ENCODE measurements at regions not wholly inside any gene's neighbourhood (a gene's known extent, or its start where the extent isn't known, plus 50 kb on each side); places are given as distances from the start of the nearest gene placed in this dataset.

DNA sequence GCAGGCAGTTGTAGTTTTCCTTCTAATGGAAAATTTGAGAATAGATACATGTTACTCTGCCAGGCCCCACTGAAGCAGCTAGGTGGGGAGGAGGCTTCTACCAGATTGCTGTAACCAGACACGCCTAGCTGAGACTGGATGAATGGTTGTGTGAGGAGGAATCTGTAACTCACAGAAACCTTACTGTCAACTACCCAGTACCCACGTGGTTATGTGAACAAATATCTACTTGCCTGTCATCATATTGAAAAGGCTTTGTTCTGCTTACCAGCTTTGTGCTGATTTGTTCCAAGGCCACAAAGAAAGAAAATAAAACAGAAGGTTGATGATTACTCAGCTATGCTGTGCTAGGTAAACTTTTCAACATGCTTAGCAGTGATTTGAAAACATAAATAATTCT lies 167.2 kb downstream of the CAPZA3 start:
- no peak for DNase-seq

DNA sequence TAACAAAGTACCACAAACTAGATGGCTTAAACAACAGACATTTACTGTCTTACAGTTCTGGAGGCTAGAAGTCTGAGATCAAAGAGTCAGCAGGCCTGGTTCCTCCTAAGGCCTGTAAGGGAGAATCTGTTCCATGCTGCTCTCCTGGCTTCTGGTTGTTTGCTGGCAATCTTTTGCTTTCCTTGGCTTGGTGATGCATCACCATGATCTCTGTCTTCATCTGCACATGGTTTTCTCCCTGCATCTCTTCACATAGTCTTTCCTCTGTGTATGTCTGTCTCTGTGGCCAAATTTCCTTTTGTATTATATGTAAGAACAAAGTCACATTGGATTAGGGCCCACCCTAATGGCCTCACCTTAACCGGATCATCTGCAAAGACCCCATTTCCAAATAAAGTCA lies 168.5 kb downstream of the CAPZA3 start:
- DNase-seq: no peak

DNA sequence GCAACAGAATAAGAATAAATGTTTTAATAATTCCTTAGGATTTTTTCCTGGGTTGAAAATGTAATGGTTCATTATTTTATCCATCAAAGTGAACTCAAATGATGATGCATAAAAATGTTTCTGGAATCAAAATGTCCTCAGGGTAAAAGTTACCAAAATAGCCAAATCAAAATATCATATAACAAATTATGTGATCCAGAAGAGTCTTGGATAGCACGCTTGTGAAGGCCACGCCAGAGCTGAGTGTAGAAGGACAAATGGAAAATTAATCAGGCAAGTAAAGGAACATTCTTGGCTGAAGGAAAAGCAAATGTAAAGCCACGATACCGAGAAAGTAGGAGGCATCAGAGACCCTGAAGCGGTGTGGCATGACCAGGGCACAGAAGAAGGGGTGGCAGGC lies 169.2 kb downstream of the CAPZA3 start:
- no peak for DNase-seq

DNA sequence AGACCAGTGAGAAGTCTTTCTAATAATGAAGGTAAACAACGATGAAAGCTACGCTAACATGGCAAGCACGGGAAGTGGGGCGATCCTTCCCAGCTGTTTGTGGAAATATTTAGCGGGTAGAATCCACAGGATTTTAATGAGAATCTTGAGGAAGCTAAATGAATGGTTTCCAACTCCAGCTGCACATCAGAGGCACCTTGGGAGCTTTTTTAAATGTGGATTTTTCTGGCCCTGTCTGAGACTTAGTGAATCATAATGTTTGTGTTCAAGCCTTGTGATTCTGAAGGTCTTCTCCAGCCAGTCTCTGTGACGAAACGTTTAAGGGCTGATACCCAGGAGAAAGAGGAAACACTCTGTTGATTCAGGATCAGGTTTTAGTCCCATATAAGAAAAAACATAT lies 169.8 kb downstream of the CAPZA3 start:
- no peak for DNase-seq

DNA sequence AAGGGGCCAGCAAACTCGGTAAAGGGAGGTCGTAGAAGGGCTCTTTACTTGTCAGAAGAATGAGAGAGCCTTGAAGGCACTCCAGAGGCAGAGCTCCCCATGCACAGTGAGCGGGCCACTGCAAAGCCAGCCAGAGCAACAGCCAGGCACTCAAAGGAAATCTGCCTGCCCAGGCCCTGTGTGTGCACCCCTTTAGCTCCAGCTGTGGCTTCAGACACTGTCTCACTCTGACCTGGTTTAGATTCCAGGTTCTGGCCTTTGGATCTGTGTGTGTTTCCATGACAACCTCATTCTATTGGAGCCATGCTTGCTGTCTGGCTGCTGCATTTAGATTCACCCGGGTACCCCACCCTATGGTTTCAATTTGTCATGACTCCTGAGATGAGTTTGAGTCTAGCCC lies 170.3 kb downstream of the CAPZA3 start:
- DNase-seq: no peak

DNA sequence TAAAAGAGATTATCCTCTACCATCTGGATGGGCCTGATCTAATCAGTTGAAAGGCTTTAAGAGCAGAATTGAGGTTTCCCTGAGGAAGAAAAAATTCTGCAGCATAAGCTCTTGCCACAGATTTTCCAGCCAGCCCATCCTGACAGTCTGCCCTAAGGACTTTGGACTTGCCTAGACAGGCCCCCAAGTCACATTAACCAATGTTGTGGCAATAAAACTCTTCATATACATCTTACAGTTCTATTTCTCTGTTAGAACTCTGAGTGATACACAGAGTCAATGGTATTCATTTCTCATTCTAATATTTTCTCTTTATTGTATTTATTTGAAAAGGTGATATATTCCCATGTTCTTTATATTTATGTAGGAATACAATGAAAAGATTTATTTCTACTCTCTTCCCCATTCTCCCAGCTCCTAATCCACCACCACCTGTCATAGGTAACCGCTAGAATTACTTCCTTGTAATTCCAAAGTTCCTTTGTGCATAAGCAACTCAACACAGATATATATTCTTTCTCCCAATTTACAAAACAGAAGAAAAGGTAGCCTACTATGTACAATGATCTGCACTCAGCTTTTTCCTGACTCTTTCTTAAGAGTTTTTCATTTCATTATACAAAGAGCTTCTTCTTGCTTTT lies 182.1 kb downstream of the CAPZA3 start:
- no peak for DNase-seq

DNA sequence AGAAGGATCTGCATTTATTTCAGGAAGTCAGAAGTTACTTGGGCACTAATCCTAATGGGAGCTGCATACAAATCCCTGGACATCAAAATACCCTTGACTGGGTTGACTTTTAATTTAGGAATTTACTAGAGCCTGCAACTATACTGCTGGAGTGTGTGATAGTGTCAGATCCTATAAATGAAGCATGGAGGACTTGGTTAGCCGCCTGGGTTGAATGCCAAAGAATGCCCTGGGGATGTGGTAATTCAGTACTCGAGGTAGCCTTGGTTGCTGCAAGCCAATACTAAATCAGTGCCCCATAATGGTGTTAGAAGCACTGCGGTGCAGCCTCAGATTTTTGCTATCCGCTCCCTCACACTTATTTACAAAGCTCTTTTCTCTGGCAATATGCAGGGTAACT lies 184.9 kb downstream of the CAPZA3 start:
- no peak for DNase-seq

DNA sequence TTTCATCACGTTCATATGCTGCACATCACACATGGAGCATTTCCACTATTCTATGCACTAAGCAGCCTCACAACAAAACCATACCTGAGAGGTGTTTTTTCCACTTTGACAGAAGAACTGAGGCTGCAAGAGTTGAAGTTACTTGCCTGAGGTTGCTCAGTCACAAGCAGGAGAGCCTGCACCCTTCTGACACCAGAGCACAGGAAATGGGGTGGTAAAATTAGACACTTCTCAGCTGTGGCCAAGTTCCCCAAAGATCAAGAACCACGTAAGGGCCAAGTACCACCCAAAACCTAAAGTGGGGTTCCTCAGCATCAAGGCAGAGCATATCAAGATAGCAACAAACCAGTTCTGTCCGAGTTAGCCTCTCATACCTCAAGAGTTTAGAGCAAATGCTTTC lies 185.8 kb downstream of the CAPZA3 start:
- DNase-seq: no peak

DNA sequence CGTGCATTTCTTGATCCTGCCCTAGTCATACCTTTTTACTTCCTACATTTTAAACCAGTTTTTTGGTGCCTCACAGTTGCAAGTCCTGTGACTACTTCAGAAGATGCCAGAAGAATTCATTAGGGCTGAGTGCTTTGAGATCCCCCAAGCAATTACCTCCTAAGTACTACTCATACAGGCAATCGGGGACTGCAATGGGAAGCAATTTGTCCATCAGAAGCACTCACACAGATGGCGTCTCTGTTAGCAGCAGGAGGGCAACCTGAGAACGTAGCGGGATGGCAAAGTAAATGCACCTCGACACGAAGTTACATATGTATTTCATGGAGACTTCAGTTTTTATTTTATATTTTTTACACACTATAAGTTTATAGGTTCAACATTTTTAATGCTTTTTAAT lies 188.3 kb downstream of the CAPZA3 start:
- no peak for DNase-seq

DNA sequence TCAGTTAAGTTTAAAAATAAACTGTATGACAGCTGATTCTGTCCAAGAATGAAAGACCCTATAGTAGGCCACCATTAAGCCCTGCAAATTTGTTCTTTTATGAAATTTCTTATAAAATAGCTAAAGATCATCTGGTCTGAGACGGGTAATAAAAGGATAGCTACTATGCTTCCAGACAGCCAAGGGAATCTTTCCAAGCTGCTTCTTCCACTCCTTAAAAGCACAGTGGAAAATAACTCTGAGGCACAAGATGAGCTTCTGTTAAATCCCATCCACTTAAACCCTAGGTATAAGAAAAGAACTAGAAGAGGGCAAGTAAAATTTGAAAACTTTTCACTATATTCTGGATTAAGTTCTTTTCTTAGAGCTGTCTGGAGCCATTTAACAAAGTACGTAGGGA lies 194.3 kb downstream of the CAPZA3 start:
- no peak for DNase-seq

DNA sequence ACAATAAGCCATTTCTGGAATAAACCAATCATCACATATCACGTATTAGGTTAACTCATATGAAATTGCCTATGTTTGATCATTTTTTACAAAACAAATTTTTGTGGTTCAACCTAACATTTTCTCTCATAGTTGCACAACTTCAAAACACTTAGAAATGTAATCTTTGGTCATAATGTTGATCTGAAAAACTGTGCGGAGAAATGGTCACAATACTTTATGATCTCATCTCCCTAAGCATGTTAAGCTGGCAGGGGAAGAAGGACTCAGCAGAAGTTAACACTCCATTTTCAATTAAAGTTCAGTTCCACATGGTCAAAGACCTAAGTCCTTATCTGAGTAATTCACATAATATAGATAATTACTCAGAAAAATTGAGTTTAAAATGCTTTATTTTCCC lies 194.8 kb downstream of the CAPZA3 start:
- DNase-seq: no peak

DNA sequence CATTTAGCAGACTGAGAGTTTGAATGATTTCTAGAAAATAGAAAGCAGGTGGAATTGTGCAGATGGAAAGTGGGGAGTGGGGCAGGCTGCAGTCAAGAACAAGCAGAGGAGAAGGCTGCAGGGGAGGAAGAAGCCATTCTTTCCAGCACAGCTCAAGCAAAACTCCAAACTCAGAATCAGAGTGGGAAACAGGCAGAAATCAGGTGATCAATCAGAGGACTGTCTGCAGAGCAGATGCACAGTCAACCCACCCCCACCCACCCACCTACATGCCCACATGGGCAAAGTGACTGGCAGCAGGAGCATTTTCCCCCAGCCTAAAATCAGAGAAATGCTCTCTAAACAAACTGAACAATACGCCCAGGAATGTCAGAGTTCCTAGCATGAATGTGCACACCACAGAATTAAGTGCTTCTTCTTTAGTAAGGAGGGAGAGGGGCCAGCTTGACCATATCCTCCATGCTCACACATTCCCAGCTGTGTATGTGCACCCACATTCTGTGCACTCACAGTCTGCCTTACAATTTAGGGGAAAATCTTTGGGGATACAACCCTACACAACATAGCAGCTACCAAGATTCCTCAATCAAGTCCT lies 194.1 kb upstream of the PLEKHA5 start:
- no peak for DNase-seq

DNA sequence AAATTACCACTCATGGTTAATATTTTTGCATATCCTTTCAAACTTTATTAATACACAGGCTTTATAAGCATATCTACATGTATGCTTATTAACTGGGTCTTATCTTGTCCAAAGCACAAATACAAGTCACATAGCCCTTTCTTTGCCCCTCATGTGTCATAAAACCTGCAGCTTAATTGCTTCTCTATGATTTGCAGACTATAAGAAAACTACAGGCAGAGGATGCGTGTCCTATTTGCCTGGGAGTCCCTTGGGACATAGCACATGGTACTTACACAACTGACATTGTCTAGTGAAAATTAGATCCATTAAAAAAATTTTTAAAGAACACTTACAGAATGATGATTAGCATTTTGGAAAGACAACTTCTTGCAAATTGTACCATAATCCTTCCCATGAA lies 190.5 kb upstream of the PLEKHA5 start:
- no peak for DNase-seq

DNA sequence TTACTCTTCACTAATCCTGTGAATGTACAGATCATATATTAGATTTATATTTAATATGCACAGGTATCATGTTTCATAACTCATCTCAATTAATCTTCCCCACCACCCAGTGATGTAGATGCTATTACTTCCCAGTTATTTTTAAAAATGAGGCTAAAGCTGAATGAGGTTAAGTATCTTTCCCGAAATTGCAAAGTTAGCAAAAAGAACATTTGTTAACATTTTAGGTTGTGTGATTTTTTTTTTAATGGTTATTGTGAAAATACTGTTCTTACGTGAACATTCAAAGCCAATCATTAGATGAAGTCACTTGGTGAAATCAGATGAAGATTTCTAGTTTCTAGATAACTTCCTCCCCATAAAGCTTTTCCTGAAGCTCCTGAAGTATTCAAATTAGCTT lies 186.9 kb upstream of the PLEKHA5 start:
- DNase-seq: no peak

DNA sequence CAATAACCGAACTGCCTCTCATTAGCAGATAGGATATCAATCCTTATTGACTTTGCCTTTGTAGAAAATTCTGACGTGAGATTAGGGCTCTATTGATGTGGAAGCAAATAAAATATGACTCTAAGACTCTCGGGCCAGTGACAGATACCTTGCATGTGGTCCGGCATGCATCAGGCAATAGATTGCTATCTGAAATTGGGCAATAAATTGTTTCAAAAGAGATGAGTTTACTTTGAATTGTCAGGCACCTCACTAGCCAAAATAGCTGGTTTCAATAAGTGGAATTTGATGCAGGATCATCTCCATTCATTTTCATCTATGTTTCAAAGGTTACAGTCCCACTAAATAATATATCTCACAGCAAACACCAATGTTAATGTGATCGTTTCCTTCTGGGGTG lies 186.3 kb upstream of the PLEKHA5 start:
- DNase-seq: no peak

DNA sequence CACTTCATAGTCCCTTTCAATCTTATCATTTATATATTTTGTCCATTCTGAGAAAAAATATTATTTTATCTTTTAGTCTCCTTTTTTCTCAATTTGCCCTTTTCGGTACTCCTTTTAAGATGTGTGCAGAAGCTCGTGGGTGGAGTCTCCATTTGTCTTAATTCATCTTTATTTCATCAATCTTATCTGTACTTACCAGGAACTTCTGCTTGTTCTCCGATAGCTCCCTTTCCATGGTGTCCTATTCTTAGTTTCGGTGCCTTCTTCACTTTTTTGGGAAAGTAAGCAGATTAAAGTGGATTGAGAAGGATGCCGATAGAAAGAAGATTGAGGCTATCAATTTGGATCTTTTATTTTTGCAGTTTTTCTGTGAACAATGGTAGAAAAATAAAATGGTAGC lies 183.4 kb upstream of the PLEKHA5 start:
- no peak for DNase-seq

DNA sequence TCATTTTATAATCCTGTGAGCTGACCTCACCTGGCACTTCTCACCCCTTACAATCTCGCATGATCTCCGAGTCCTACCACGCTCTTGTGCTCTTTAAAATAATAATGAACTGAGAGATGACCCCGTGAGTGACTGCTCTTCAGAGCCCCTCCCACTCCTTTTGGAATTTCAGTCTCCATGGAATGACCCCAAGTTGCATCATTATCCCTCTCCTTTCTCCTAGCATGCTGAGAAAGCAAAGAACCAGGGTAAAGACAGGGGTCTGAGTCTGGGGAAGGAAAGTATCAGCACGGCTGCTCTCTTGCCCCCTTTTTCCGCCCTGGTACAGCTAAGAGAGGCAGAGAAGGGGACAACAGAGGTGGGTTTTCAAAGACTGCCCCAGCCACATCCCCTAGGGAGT lies 178.3 kb upstream of the PLEKHA5 start:
- DNase-seq: no peak

DNA sequence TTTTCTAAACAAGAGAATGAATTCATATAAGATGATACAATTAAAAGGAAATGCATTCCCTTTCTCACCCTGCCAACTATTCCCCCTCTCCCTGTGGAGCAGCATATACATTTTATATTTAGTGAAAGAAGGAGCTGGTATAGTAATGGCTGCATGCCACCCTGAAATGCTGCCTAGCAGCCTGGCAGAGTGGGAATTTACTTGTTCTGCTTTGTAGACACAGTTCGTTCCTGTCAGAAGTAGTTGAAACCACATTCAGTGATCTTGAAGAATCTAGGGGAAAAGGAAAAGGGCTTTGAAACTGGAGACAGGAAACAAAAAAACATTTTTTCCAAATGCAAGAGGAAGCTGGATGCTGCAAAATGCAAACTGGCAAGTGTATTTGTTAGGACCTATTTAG lies 176.0 kb upstream of the PLEKHA5 start:
- no peak for DNase-seq

DNA sequence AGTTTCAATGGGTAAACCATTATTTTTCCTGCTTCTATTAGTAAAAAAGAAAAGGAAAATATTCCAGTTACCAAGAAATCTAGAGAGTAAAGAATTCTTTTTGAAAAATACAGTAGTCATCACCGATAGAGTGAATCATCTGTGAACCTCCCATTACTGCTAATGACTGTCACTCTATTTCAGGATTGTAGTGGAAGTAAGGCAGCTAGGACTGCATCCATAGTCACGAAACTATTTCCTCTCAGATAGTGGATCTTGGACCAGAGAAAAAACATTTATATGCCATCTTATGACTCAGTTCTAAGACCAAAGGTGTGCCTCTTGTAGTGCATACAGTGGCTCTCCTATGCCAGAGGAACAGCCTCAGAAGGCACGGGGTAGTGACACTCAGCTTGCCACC lies 173.9 kb upstream of the PLEKHA5 start:
- no peak for DNase-seq

DNA sequence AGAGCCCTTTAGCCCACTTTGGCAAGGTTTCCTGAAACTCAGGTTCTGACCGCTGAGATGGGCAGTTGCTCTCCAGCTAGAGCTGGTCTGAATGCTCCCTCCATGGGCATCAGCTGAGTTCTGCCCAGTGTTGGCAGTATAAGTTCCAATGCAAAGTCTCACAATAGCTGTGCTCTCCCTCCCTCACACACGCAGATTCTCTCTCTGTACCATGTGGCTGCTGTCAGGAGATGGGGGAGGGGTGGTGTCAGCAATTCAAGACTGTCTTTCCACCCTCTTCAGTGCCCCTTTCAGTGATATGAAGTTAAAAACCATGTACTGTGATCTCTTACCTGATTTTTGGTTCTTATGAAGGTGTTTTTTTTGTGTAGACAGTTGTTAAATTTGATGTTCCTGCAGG lies 164.3 kb upstream of the PLEKHA5 start:
- no peak for DNase-seq

DNA sequence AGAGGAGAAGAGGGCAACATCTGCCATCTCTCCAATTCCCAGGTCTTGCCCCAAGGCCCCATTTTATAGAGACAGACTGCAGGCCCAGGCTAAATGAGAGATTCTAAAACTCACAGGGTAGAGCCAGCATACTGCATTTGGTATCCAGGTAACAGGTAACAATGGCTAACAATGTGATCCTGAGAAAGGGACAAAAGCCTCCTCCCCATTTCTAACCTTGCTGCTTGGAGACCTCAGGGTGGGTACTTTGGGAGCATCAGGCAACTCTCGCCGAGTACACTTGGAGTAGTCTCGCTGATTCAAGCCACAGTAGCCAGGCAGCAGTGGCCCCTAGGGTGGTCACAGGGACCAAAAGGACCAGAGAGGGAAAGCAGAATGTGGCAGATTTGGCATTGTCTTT lies 162.6 kb upstream of the PLEKHA5 start:
- no peak for DNase-seq

DNA sequence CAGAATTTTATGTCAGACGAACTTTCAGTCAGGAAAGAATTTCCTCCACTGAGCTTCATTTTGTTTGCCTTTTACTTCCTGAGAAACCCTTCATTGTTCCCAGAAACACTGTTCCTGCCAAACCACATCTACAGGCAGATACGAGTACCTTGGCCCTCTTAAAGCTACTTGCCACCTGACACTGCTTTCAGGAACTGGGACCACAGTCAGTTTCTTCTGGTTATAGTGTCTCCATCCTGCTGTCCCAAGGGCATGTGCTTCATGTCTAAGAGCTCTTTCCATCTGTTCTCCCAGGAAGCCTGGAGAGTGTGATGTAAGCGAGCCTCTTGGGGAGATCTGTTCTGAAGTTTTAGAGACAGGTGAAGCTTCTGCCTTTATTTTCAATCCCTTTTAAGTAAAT lies 161.7 kb upstream of the PLEKHA5 start:
- DNase-seq: no peak

DNA sequence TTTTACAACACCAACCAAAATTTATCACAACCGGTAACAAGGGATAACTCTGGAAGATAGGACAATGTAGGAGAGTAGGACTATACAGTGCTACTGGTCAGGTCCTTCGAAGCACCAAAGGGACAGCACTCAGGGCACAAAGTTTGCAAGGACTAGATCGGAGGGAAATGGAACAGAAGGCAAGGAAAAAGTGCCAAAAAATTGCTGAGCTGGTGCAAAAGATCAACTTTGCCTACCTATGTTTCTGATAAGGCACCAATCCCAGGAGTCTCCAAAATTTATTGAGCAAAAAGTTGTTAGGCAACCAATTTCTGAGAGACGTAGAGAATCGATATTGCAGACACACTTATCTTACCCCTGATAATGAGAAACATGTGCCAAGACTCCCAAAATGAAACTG lies 160.0 kb upstream of the PLEKHA5 start:
- DNase-seq: no peak

DNA sequence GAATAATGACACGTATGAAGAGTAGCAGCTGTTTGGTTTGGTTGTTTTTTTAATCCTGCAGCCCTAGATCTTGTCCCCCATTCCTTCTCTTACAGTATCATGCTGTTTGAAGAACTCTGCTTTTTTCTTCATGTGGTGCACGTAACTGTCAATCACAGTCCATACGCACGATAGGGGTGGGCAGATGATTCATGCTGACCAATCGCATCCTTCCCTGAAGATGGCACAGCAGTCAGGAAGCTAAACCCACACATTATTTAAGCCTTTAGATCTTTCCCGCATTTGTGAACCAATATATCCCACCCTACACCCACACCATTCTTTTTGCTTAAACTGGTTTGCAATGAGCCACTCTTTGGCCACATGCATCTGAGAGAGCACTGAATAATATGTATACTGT lies 158.9 kb upstream of the PLEKHA5 start:
- no peak for DNase-seq

DNA sequence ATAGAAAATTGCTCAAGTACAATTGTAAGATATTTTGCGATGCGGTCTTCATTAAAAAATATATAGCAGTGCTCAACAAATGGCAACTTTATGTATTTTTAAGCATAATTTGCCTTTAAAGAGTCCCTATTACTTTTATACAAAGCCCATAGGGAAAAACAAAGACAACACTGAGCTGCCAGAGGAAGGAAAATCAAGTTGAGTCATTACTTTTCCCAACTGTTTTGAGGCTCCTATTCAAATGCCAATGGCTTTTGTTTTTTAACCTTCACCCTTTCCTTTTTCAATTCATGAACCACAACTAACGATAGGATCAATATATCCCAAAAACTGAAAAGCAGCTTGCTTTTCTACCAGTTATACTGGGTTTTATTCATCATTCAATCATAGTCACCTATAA lies 157.6 kb upstream of the PLEKHA5 start:
- no peak for DNase-seq

DNA sequence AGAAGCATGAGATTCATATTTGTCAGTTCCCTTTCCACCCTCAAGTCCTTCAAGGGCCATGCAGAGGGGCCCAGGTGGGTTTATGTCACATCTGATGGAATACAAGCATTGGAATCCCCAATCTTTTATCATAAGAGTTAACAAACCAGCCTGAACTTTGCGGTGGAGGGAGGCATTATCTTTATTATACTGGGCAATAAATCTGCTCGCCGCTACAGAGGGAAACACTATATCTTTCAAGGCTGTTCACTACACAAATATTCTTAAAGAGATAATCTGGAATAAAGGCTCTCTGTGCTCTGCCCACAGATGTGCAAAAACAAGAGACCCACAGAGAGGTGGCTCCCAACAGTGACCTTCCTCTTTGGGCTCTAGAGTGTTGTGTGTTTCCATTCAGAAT lies 153.6 kb upstream of the PLEKHA5 start:
- DNase-seq: no peak

All from DMS 273 treated with DMSO at 0.1 percent for 48 hours (cell line).